HG03520 (cell line): ENCODE measurements at regions not wholly inside any gene's neighbourhood (a gene's known extent, or its start where the extent isn't known, plus 50 kb on each side); places are given as distances from the start of the nearest gene placed in this dataset.

Experiments
- ATAC-seq: cut with Tn5 transposase; IDR thresholded peaks from one replicate; pipeline ENCODE4 v1.9.1; 2021; ENCODE audit warnings: mild to moderate bottlenecking, moderate library complexity; ENCODE audit not compliant: unreplicated experiment

GRCh38 chr3:25128735-25129134 lies 299.3 kb upstream of the RARB start:
- no peak for ATAC-seq

GRCh38 chr3:25130724-25131520 lies 297.1 kb upstream of the RARB start:
- no peak for ATAC-seq

GRCh38 chr3:25133588-25133987 lies 294.5 kb upstream of the RARB start:
- ATAC-seq = no peak

GRCh38 chr3:25137606-25138005 lies 290.5 kb upstream of the RARB start:
- ATAC-seq = no peak

- no peak for ATAC-seq
Measured at GRCh38 chr3:25139267-25139666, 288.8 kb upstream of the RARB start.

- ATAC-seq = no peak
Measured at GRCh38 chr3:25142609-25143355, 285.3 kb upstream of the RARB start.

- ATAC-seq = no peak
Measured at GRCh38 chr3:25143356-25144025, 284.6 kb upstream of the RARB start.

- no peak for ATAC-seq
Measured at GRCh38 chr3:25144430-25144829, 283.6 kb upstream of the RARB start.

- no peak for ATAC-seq
Measured at GRCh38 chr3:25145176-25145575, 282.9 kb upstream of the RARB start.

GRCh38 chr3:25150199-25150598 lies 277.9 kb upstream of the RARB start:
- ATAC-seq = no peak

- no peak for ATAC-seq
Measured at GRCh38 chr3:25151281-25151902, 276.7 kb upstream of the RARB start.

- ATAC-seq = no peak
Measured at GRCh38 chr3:25151903-25152295, 276.2 kb upstream of the RARB start.

- no peak for ATAC-seq
Measured at GRCh38 chr3:25153136-25153535, 274.9 kb upstream of the RARB start.

GRCh38 chr3:25153561-25153960 lies 274.5 kb upstream of the RARB start:
- no peak for ATAC-seq

- ATAC-seq = no peak
Measured at GRCh38 chr3:25155652-25156471, 272.2 kb upstream of the RARB start.

- no peak for ATAC-seq
Measured at GRCh38 chr3:25156626-25157025, 271.4 kb upstream of the RARB start.

- no peak for ATAC-seq
Measured at GRCh38 chr3:25165306-25165705, 262.8 kb upstream of the RARB start.

- no peak for ATAC-seq
Measured at GRCh38 chr3:25166016-25166415, 262.0 kb upstream of the RARB start.

- ATAC-seq = no peak
Measured at GRCh38 chr3:25169151-25169550, 258.9 kb upstream of the RARB start.

- ATAC-seq = no peak
Measured at GRCh38 chr3:25170021-25170420, 258.0 kb upstream of the RARB start.
